IMR-90 (cell line): ENCODE measurements at regions not wholly inside any gene's neighbourhood (a gene's known extent, or its start where the extent isn't known, plus 50 kb on each side); places are given as distances from the start of the nearest gene placed in this dataset.

ENCODE experiments used
- ATAC-seq: fragments of 200-7000 bp; cut with Tn5 transposase; 2 replicates; pipeline ENCODE4 v1.9.1; 2020; ENCODE audit warnings: low read depth, mild to moderate bottlenecking, moderate library complexity
- BruUV-seq: library from RNA; stranded (reverse); fragments of 400-500 nt; replicated peaks from 2 replicates; lab custom pipeline; 2021; lab: Mats Ljungman, UMichigan
- CTCF ChIA-PET: fragments of 300-600 bp; formaldehyde crosslinking; extraction: SDS; loops from one replicate; lab custom pipeline; 2021; ENCODE audit warnings: antibody characterized with exemption; lab: Yijun Ruan, JAX
- POLR2A ChIA-PET: fragments of 300-600 bp; sonication (Branson Sonifier 250); formaldehyde crosslinking; loops from one replicate; lab custom pipeline; 2022; ENCODE audit warnings: antibody characterized with exemption; ENCODE audit not compliant: unreplicated experiment; lab: Charles Lee
- DNase-seq: peaks from one replicate; pipeline ENCODE4 v3.0.0; 2013
- H2AFZ ChIP-seq: replicated peaks from 2 replicates; pipeline ENCODE3; 2013; ENCODE audit warnings: low read length, mild to moderate bottlenecking; ENCODE audit not compliant: poor library complexity
- H2AK5ac ChIP-seq: 2 replicates; pipeline ENCODE4 v1.6.1; 2013; ENCODE audit warnings: low read depth, low read length, inconsistent platforms
- H2AK9ac ChIP-seq: replicated peaks from 2 replicates; pipeline ENCODE3; 2013; ENCODE audit warnings: mild to moderate bottlenecking, low read depth, low read length, moderate library complexity; ENCODE audit not compliant: poor library complexity
- H2BK120ac ChIP-seq: 2 replicates; pipeline ENCODE4 v1.6.1; 2013; ENCODE audit warnings: low read depth, low read length, inconsistent platforms
- H2BK15ac ChIP-seq: 3 replicates; pipeline ENCODE4 v1.6.1; 2013; ENCODE audit warnings: low read depth, low read length, inconsistent platforms
- H2BK20ac ChIP-seq: 2 replicates; pipeline ENCODE4 v1.6.1; 2013; ENCODE audit warnings: low read depth, mild to moderate bottlenecking, inconsistent platforms, low read length, moderate library complexity
- H2BK5ac ChIP-seq: 2 replicates; pipeline ENCODE4 v1.6.1; 2013; ENCODE audit warnings: mild to moderate bottlenecking, low read depth, low read length, inconsistent platforms; ENCODE audit not compliant: poor library complexity, severe bottlenecking
- H3K14ac ChIP-seq: replicated peaks from 2 replicates; pipeline ENCODE4 v1.6.1; 2013; ENCODE audit warnings: low read depth, low read length, inconsistent platforms
- H3K18ac ChIP-seq: 2 replicates; pipeline ENCODE4 v1.6.1; 2013; ENCODE audit warnings: low read depth, low read length, control low read depth
- H3K23ac ChIP-seq: 2 replicates; pipeline ENCODE4 v1.6.1; 2013; ENCODE audit warnings: low read depth, low read length, inconsistent platforms
- H3K27ac ChIP-seq: 2 replicates; pipeline ENCODE4 v1.5.1; 2013; ENCODE audit warnings: mild to moderate bottlenecking, control low read depth, low read length; ENCODE audit not compliant: insufficient read depth
- H3K27me3 ChIP-seq: 2 replicates; pipeline ENCODE4 v1.6.1; 2013; ENCODE audit warnings: low read length; ENCODE audit not compliant: control insufficient read depth, insufficient read depth
- H3K36me3 ChIP-seq: 2 replicates; pipeline ENCODE4 v1.6.1; 2013; ENCODE audit warnings: low read length, mixed read lengths; ENCODE audit not compliant: control insufficient read depth, insufficient read depth
- H3K4ac ChIP-seq: 2 replicates; pipeline ENCODE4 v1.6.1; 2013; ENCODE audit warnings: low read depth, low read length, inconsistent platforms
- H3K4me1 ChIP-seq: 2 replicates; pipeline ENCODE4 v1.6.1; 2013; ENCODE audit warnings: low read length, mixed read lengths; ENCODE audit not compliant: control insufficient read depth, insufficient read depth
- H3K4me2 ChIP-seq: 2 replicates; pipeline ENCODE4 v1.6.1; 2013; ENCODE audit warnings: low read depth, mild to moderate bottlenecking, control low read depth, low read length, moderate library complexity
- H3K4me3 ChIP-seq: 2 replicates; pipeline ENCODE4 v1.5.1; 2013; ENCODE audit warnings: low read depth, mild to moderate bottlenecking, control low read depth, low read length, moderate library complexity; ENCODE audit not compliant: insufficient read depth
- H3K56ac ChIP-seq: 2 replicates; pipeline ENCODE4 v1.6.1; 2013; ENCODE audit warnings: low read length, inconsistent platforms; ENCODE audit not compliant: insufficient read depth; ENCODE audit errors: extremely low read depth
- H3K79me1 ChIP-seq, 2 experiments: 2 replicates each; pipeline ENCODE4 v1.6.1; 2013; ENCODE audit warnings: low read length in 2 of 2, inconsistent platforms in 1 of 2, low read depth in 1 of 2
- H3K9ac ChIP-seq: 2 replicates; pipeline ENCODE4 v1.6.1; 2013; ENCODE audit warnings: low read depth, low read length, control low read depth
- H3K9me1 ChIP-seq: 2 replicates; pipeline ENCODE4 v1.6.1; 2013; ENCODE audit warnings: low read length, inconsistent platforms; ENCODE audit not compliant: insufficient read depth
- H3K9me3 ChIP-seq: 2 replicates; pipeline ENCODE4 v1.6.1; 2013; ENCODE audit warnings: low read length; ENCODE audit not compliant: control insufficient read depth, insufficient read depth
- H4K20me1 ChIP-seq: 2 replicates; pipeline ENCODE4 v1.6.1; 2013; ENCODE audit warnings: low read length, inconsistent platforms; ENCODE audit not compliant: insufficient read depth
- H4K5ac ChIP-seq: 2 replicates; pipeline ENCODE4 v1.6.1; 2013; ENCODE audit warnings: mild to moderate bottlenecking, low read depth, low read length, control low read depth
- H4K8ac ChIP-seq, 2 experiments: 2 replicates each; pipeline ENCODE4 v1.6.1; 2013; ENCODE audit warnings: low read depth in 2 of 2, low read length in 2 of 2, control low read depth in 1 of 2, inconsistent platforms in 1 of 2
- H4K91ac ChIP-seq: 2 replicates; pipeline ENCODE4 v1.6.1; 2013; ENCODE audit warnings: low read depth, low read length, inconsistent platforms; ENCODE audit not compliant: insufficient read depth
- BHLHE40 ChIP-seq: fragments of 150-350 bp; IDR thresholded peaks from 2 replicates; pipeline ENCODE4 v1.6.1; 2016; ENCODE audit warnings: mild to moderate bottlenecking, low read depth, low read length
- CEBPB ChIP-seq: IDR thresholded peaks from 2 replicates; pipeline ENCODE4 v1.6.1; 2012; ENCODE audit warnings: low read depth, low read length, improper control_type of control experiment
- FOS ChIP-seq: fragments of 150-350 bp; IDR thresholded peaks from 2 replicates; pipeline ENCODE4 v1.6.1; 2016; ENCODE audit warnings: low read depth, low read length
- MAZ ChIP-seq: IDR thresholded peaks from 2 replicates; pipeline ENCODE4 v1.6.1; 2012; ENCODE audit warnings: low read depth, mild to moderate bottlenecking, low read length, improper control_type of control experiment, moderate library complexity, borderline replicate concordance
- NFE2L2 ChIP-seq: fragments of 150-350 bp; IDR thresholded peaks from 2 replicates; pipeline ENCODE4 v1.6.1; 2016; ENCODE audit warnings: low read depth, mild to moderate bottlenecking, low read length
- POLR2A ChIP-seq: IDR thresholded peaks from 2 replicates; pipeline ENCODE4 v1.6.1; 2012; ENCODE audit warnings: mild to moderate bottlenecking, low read depth, low read length
- RAD21 ChIP-seq: IDR thresholded peaks from 2 replicates; pipeline ENCODE4 v1.6.1; 2012; ENCODE audit warnings: low read length, improper control_type of control experiment
- RCOR1 ChIP-seq: IDR thresholded peaks from 2 replicates; pipeline ENCODE4 v1.6.1; 2012; ENCODE audit warnings: mild to moderate bottlenecking, low read length, improper control_type of control experiment; ENCODE audit not compliant: insufficient replicate concordance
- RFX5 ChIP-seq: IDR thresholded peaks from 2 replicates; pipeline ENCODE4 v1.8.0; 2012; ENCODE audit warnings: low read depth, mild to moderate bottlenecking, low read length, moderate library complexity
- SMC3 ChIP-seq: fragments of 150-350 bp; IDR thresholded peaks from 2 replicates; pipeline ENCODE4 v1.6.1; 2016; ENCODE audit warnings: low read depth, mild to moderate bottlenecking, antibody characterized with exemption, low read length, moderate library complexity
- USF2 ChIP-seq: fragments of 150-350 bp; IDR thresholded peaks from 2 replicates; pipeline ENCODE4 v1.6.1; 2017; ENCODE audit warnings: mild to moderate bottlenecking, antibody characterized with exemption, low read length, low read depth
- WGBS, 2 experiments: methylation state at CpG; one replicate each; pipeline versions ENCODE4 v1.1.5 to v1.1.7; 2013; ENCODE audit warnings: missing lambda C conversion rate in 2 of 2; ENCODE audit not compliant: insufficient read length in 1 of 2; ENCODE audit errors: extremely low coverage in 2 of 2; 5-methylcytosine and 5-hydroxymethylcytosine counted together
- dilution Hi-C: fragments of 300-500 bp; cut with HindIII; formaldehyde crosslinking; loops from one replicate; pipeline ENCODE4 v1.14.3; 2018; ENCODE audit warnings: low sequenced_read_pairs; ENCODE audit not compliant: unreplicated experiment
- in situ Hi-C: fragments of 300-500 bp; cut with MboI; formaldehyde crosslinking; loops from 3 replicates; pipeline ENCODE4 v1.14.3; 2019; ENCODE audit warnings: low sequenced_read_pairs, inconsistent platforms, mixed read lengths
- intact Hi-C: fragments of 100-400 bp; cut with micrococcal nuclease; formaldehyde crosslinking; loops from 2 replicates; pipeline ENCODE4 v1.10.0; 2022

GRCh38 chr11:27860811-27861210, 160.6 kb upstream of the BDNF start:
- Histone ChIP-seq H2BK5ac (no peak overlapping the region), H3K27ac (no peak overlapping the region), H3K36me3 (no peaks in the 10 kb centered on the region), H2AK9ac (no peak overlapping the region), H4K20me1 (no peaks in the 10 kb centered on the region), H2BK20ac (no peak overlapping the region), H3K9me3 (no peaks in the 10 kb centered on the region), H3K9ac (no peak overlapping the region), H4K5ac (no peak overlapping the region), H3K14ac (no peak overlapping the region), H4K8ac (no peak overlapping the region), H3K4me2 (no peak overlapping the region), H3K4me1 (peaks cover 2% of the 10 kb centered on the region; the same call in 1 of the 2 replicates), H2AK5ac (no peak overlapping the region), H2BK15ac (no peak overlapping the region), H3K56ac (no peak overlapping the region), H3K4me3 (no peak overlapping the region), H2BK120ac (0 out of 2 replicates have a peak overlapping the region, but pooled peaks have one; percentile 39), H4K91ac (no peak overlapping the region), H3K9me1 (peaks cover 3% of the 10 kb centered on the region; the same call in 1 of the 2 replicates), H3K4ac (no peak overlapping the region), H3K23ac (no peak overlapping the region), H2AFZ (no peak overlapping the region), H3K18ac (no peak overlapping the region), H3K27me3 (no peaks in the 10 kb centered on the region), H3K79me1 (no peaks in the 10 kb centered on the region)
- WGBS, 2 experiments = no CpG with 5 or more reads among the region's 2 CpGs
- BruUV-seq = no TSS peak
- intact Hi-C loops (loop anchor here (10.0 kb wide), 1 partner anchor 136 kb away; no protein-coding TSS in a partner anchor), in situ Hi-C loops (no loop called here), dilution Hi-C loops (no loop called here)
- ChIA-PET POLR2A (no interaction called here), CTCF (no interaction called here)
- DNase-seq (no peak), ATAC-seq (no peak)
- TF ChIP-seq MAZ (no peak), NFE2L2 (no peak), SMC3 (no peak), USF2 (no peak), CEBPB (no peak), RCOR1 (no peak), RAD21 (no peak), BHLHE40 (no peak), FOS (no peak), RFX5 (no peak), POLR2A (no peak)
